OCI-LY1 (cell line): ENCODE measurements at regions not wholly inside any gene's neighbourhood (a gene's known extent, or its start where the extent isn't known, plus 50 kb on each side); places are given as distances from the start of the nearest gene placed in this dataset.

Experiments used
- H2AFZ ChIP-seq: fragments of 200-600 bp; sonication (generic), shearing (Covaris generic); 2 replicates; pipeline ENCODE4 v1.6.0; 2014; ENCODE audit warnings: antibody characterized with exemption, mild to moderate bottlenecking, low read length
- H3F3A ChIP-seq: fragments of 200-600 bp; sonication (generic), shearing (Covaris generic); 2 replicates; pipeline ENCODE4 v1.6.0; 2014; ENCODE audit warnings: mild to moderate bottlenecking, antibody characterized with exemption, low read length, moderate library complexity; ENCODE audit not compliant: insufficient read depth
- H3K27ac ChIP-seq: fragments of 200-600 bp; sonication (generic); 2 replicates; pipeline ENCODE4 v1.5.1; 2014; ENCODE audit warnings: low read length, mixed run types, mild to moderate bottlenecking, low read depth; ENCODE audit not compliant: poor library complexity, severe bottlenecking
- H3K27me3 ChIP-seq: fragments of 200-600 bp; sonication (generic); 2 replicates; pipeline ENCODE4 v1.6.0; 2014; ENCODE audit warnings: antibody characterized with exemption, mild to moderate bottlenecking, low read length, moderate library complexity; ENCODE audit not compliant: insufficient read depth
- H3K36me3 ChIP-seq: fragments of 200-600 bp; sonication (generic); 2 replicates; pipeline ENCODE4 v1.6.1; 2014; ENCODE audit warnings: mild to moderate bottlenecking, antibody characterized with exemption, low read length, moderate library complexity, mixed read lengths; ENCODE audit not compliant: insufficient read depth
- H3K4me1 ChIP-seq: fragments of 200-600 bp; sonication (generic); 2 replicates; pipeline ENCODE4 v1.5.1; 2014; ENCODE audit warnings: mild to moderate bottlenecking, low read length, moderate library complexity; ENCODE audit not compliant: insufficient read depth, severe bottlenecking
- H3K4me2 ChIP-seq: fragments of 200-600 bp; sonication (generic), shearing (Covaris generic); 2 replicates; pipeline ENCODE4 v1.6.1; 2014; ENCODE audit warnings: low read length
- H3K4me3 ChIP-seq: fragments of 200-600 bp; sonication (generic); 2 replicates; pipeline ENCODE4 v1.5.1; 2014; ENCODE audit warnings: low read length, low read depth, mild to moderate bottlenecking, mixed read lengths; ENCODE audit not compliant: poor library complexity, severe bottlenecking
- H3K79me2 ChIP-seq: fragments of 200-600 bp; shearing (Covaris generic); 2 replicates; pipeline ENCODE4 v1.6.1; 2016; ENCODE audit warnings: mixed run types, low read length, mixed read lengths; ENCODE audit not compliant: insufficient read depth
- H3K9ac ChIP-seq: fragments of 200-600 bp; sonication (generic), shearing (Covaris generic); 2 replicates; pipeline ENCODE4 v1.6.1; 2014; ENCODE audit warnings: mild to moderate bottlenecking, low read length, mixed read lengths
- H3K9me2 ChIP-seq: fragments of 200-600 bp; sonication (generic), shearing (Covaris generic); 2 replicates; pipeline ENCODE4 v1.6.1; 2014; ENCODE audit warnings: low read depth, mild to moderate bottlenecking, low read length, mixed read lengths
- H3K9me3 ChIP-seq: fragments of 200-600 bp; shearing (Covaris generic); 2 replicates; pipeline ENCODE4 v1.6.1; 2014; ENCODE audit warnings: low read length, mixed read lengths
- H4K20me1 ChIP-seq: fragments of 200-600 bp; sonication (generic), shearing (Covaris generic); 2 replicates; pipeline ENCODE4 v1.6.0; 2016; ENCODE audit warnings: mild to moderate bottlenecking, low read length; ENCODE audit not compliant: insufficient read depth
- CTCF ChIP-seq: fragments of 200-600 bp; sonication (generic), shearing (Covaris generic); IDR thresholded peaks from 2 replicates; pipeline ENCODE4 v1.5.1; 2017; ENCODE audit warnings: mild to moderate bottlenecking, antibody characterized with exemption, low read length, moderate library complexity, mixed read lengths
- EZH2 ChIP-seq: fragments of 200-600 bp; sonication (generic), shearing (Covaris generic); IDR thresholded peaks from 2 replicates; pipeline ENCODE4 v1.8.0; 2017; ENCODE audit warnings: borderline replicate concordance, mixed run types, mild to moderate bottlenecking, antibody characterized with exemption, low read length, moderate library complexity, mixed read lengths

DNA sequence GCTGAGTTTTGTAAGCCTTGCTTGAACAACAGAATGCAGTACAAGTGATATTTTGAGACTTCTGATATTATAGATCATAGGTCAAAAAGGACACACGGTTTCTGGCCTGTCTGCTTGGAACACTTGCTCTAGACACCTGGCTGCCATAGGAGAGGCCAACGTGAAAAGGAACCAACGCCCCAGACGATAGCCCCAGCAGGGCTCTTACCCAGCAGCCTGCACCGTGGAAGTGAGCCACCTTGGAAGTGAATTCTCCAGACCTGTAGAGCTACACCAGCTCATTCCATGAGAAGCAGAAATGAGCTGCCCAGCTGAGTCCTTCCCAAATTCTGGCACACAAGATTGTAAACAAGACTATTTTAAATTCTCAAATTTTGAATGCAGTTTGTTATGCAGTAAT is 323.1 kb downstream of the FBXO8 start:
- Histone ChIP-seq H3K4me1 (no peaks in the 10 kb centered on the region), H3K4me2 (no peak overlapping the region), H3K27ac (no peak overlapping the region), H3F3A (no peaks in the 10 kb centered on the region), H3K9me2 (no peaks in the 10 kb centered on the region; the same call in 1 of the 2 replicates), H2AFZ (no peak overlapping the region), H3K4me3 (no peak overlapping the region), H3K27me3 (no peaks in the 10 kb centered on the region), H3K79me2 (no peaks in the 10 kb centered on the region), H3K9ac (no peak overlapping the region), H3K9me3 (no peaks in the 10 kb centered on the region), H4K20me1 (no peaks in the 10 kb centered on the region), H3K36me3 (no peaks in the 10 kb centered on the region)
- TF ChIP-seq CTCF, result no peak

- no peak overlapping the region for H3K27ac ChIP-seq
- H2AFZ ChIP-seq, result no peak overlapping the region
- no peaks in the 10 kb centered on the region for H3F3A ChIP-seq
- no peaks in the 10 kb centered on the region for H3K79me2 ChIP-seq
- H3K4me3 ChIP-seq, result no peak overlapping the region
- TF ChIP-seq EZH2, result no peak
- TF ChIP-seq CTCF, result no peak
- no peaks in the 10 kb centered on the region for H4K20me1 ChIP-seq
- H3K36me3 ChIP-seq, result no peaks in the 10 kb centered on the region
- no peaks in the 10 kb centered on the region for H3K27me3 ChIP-seq
- H3K4me2 ChIP-seq, result no peak overlapping the region
- no peaks in the 10 kb centered on the region for H3K4me1 ChIP-seq
- H3K9ac ChIP-seq, result no peak overlapping the region
- H3K9me2 ChIP-seq, result no peaks in the 10 kb centered on the region; the same call in 1 of the 2 replicates
- H3K9me3 ChIP-seq, result no peaks in the 10 kb centered on the region
Measured at GRCh38 chr4:173958445-173958844, 325.0 kb downstream of the FBXO8 start.

- no peaks in the 10 kb centered on the region for H3K36me3 ChIP-seq
- H2AFZ ChIP-seq, result no peak overlapping the region
- no peak for TF ChIP-seq EZH2
- no peak for TF ChIP-seq CTCF
- no peaks in the 10 kb centered on the region for H4K20me1 ChIP-seq
- no peak overlapping the region for H3K27ac ChIP-seq
- no peaks in the 10 kb centered on the region for H3K27me3 ChIP-seq
- H3K4me2 ChIP-seq, result no peak overlapping the region
- H3K9ac ChIP-seq, result no peak overlapping the region
- no peak overlapping the region for H3K4me3 ChIP-seq
- no peaks in the 10 kb centered on the region for H3K4me1 ChIP-seq
- no peaks in the 10 kb centered on the region for H3F3A ChIP-seq
- no peaks in the 10 kb centered on the region for H3K9me2 ChIP-seq
- no peaks in the 10 kb centered on the region for H3K9me3 ChIP-seq
- no peaks in the 10 kb centered on the region for H3K79me2 ChIP-seq
Measured at GRCh38 chr4:173943547-173943946, 339.9 kb downstream of the FBXO8 start.
